Renal cortical epithelial cell (primary cell): ENCODE measurements at regions not wholly inside any gene's neighbourhood (a gene's known extent, or its start where the extent isn't known, plus 50 kb on each side); places are given as distances from the start of the nearest gene placed in this dataset.
"Not testable (repeated sequence)": the region's sequence is repeated elsewhere in the genome, so short reads cannot be mapped to it uniquely, and the experiment has no call there.

Source experiments
- DNase-seq: peaks from one replicate; pipeline ENCODE4 v3.0.0-alpha.2; 2011; ENCODE audit warnings: low read depth

GRCh38 chr5:99600952-99601351 is 672.1 kb upstream of the CHD1 start:
- no peak for DNase-seq

- DNase-seq = no peak
Observed at GRCh38 chr5:99590806-99591205, 662.0 kb upstream of the CHD1 start.

GRCh38 chr5:99589424-99589823 is 660.6 kb upstream of the CHD1 start:
- no peak for DNase-seq

GRCh38 chr5:99587983-99588382 is 659.2 kb upstream of the CHD1 start:
- no peak for DNase-seq

GRCh38 chr5:99586878-99587277 is 658.1 kb upstream of the CHD1 start:
- no peak for DNase-seq

- not testable (repeated sequence) for DNase-seq
Observed at GRCh38 chr5:99581204-99581603, 652.4 kb upstream of the CHD1 start.

GRCh38 chr5:99562937-99563627 is 634.3 kb upstream of the CHD1 start:
- DNase-seq = not testable (repeated sequence)

GRCh38 chr5:99553211-99553810 is 624.5 kb upstream of the CHD1 start:
- no peak for DNase-seq

- DNase-seq = peak; percentile 11
Observed at GRCh38 chr5:99544356-99544755, 615.5 kb upstream of the CHD1 start.

- peak; percentile 11 for DNase-seq
Observed at GRCh38 chr5:99543841-99544240, 615.0 kb upstream of the CHD1 start.

GRCh38 chr5:99534241-99534640 is 605.4 kb upstream of the CHD1 start:
- DNase-seq = not testable (repeated sequence)

GRCh38 chr5:99521666-99522065 is 592.9 kb upstream of the CHD1 start:
- not testable (repeated sequence) for DNase-seq

GRCh38 chr5:99515864-99516490 is 587.2 kb upstream of the CHD1 start:
- not testable (repeated sequence) for DNase-seq

- DNase-seq = not testable (repeated sequence)
Observed at GRCh38 chr5:99510237-99510866, 581.5 kb upstream of the CHD1 start.

GRCh38 chr5:99509064-99509463 is 580.3 kb upstream of the CHD1 start:
- not testable (repeated sequence) for DNase-seq

- not testable (repeated sequence) for DNase-seq
Observed at GRCh38 chr5:99495456-99495855, 566.6 kb upstream of the CHD1 start.

- not testable (repeated sequence) for DNase-seq
Observed at GRCh38 chr5:99478450-99478849, 549.6 kb upstream of the CHD1 start.

- not testable (repeated sequence) for DNase-seq
Observed at GRCh38 chr5:99473328-99473727, 544.5 kb upstream of the CHD1 start.

GRCh38 chr5:99471726-99472125 is 542.9 kb upstream of the CHD1 start:
- DNase-seq = not testable (repeated sequence)

GRCh38 chr5:99471178-99471577 is 542.4 kb upstream of the CHD1 start:
- DNase-seq = not testable (repeated sequence)

- not testable (repeated sequence) for DNase-seq
Observed at GRCh38 chr5:99470636-99471035, 541.8 kb upstream of the CHD1 start.

GRCh38 chr5:99460701-99461100 is 531.9 kb upstream of the CHD1 start:
- peak; percentile 66 for DNase-seq

GRCh38 chr5:99453196-99453595 is 524.4 kb upstream of the CHD1 start:
- peak; percentile 94 for DNase-seq
